Astrocyte (in vitro differentiated cells and primary cell): ENCODE measurements at regions not wholly inside any gene's neighbourhood (a gene's known extent, or its start where the extent isn't known, plus 50 kb on each side); places are given as distances from the start of the nearest gene placed in this dataset.

Experiments used
- DNase-seq: peaks from one replicate; pipeline ENCODE4 v3.0.0-alpha.2; 2010; ENCODE audit warnings: low read depth
- FAIRE-seq: peaks from 2 replicates; lab custom pipeline; 2011; peaks lifted over from hg19 to GRCh38; lab: Jason Lieb, UNC
- H2AFZ ChIP-seq: 2 replicates; pipeline ENCODE4 v1.6.0; 2012; ENCODE audit warnings: low read depth, low read length, inconsistent platforms
- H3K27ac ChIP-seq: 2 replicates; pipeline ENCODE4 v1.5.1; 2011; ENCODE audit warnings: low read depth, low read length, inconsistent platforms
- H3K27me3 ChIP-seq: 2 replicates; pipeline ENCODE4 v1.6.0; 2011; ENCODE audit warnings: low read length, inconsistent platforms; ENCODE audit not compliant: insufficient read depth
- H3K36me3 ChIP-seq: 2 replicates; pipeline ENCODE4 v1.5.1; 2011; ENCODE audit warnings: low read length, inconsistent platforms; ENCODE audit not compliant: insufficient read depth
- H3K4me1 ChIP-seq: 2 replicates; pipeline ENCODE4 v1.5.1; 2011; ENCODE audit warnings: low read length, inconsistent platforms; ENCODE audit not compliant: insufficient read depth
- H3K4me2 ChIP-seq: 2 replicates; pipeline ENCODE4 v1.6.0; 2012; ENCODE audit warnings: low read length, inconsistent platforms
- H3K4me3 ChIP-seq: 2 replicates; pipeline ENCODE4 v1.5.1; 2011; ENCODE audit warnings: low read depth, mild to moderate bottlenecking, low read length, inconsistent platforms; ENCODE audit not compliant: insufficient read depth
- H3K79me2 ChIP-seq: 2 replicates; pipeline ENCODE4 v1.6.0; 2012; ENCODE audit warnings: mild to moderate bottlenecking, low read length, inconsistent platforms; ENCODE audit not compliant: insufficient read depth
- H3K9ac ChIP-seq: 2 replicates; pipeline ENCODE4 v1.6.0; 2012; ENCODE audit warnings: mild to moderate bottlenecking, low read length, inconsistent platforms
- H3K9me3 ChIP-seq: 2 replicates; pipeline ENCODE4 v1.5.1; 2012; ENCODE audit warnings: low read depth, mild to moderate bottlenecking, low read length, inconsistent platforms; ENCODE audit not compliant: insufficient read depth
- H4K20me1 ChIP-seq: 2 replicates; pipeline ENCODE4 v1.6.0; 2012; ENCODE audit warnings: low read length, inconsistent platforms; ENCODE audit not compliant: insufficient read depth
- H3K27ac Mint-ChIP-seq: one replicate; pipeline ENCODE4 v1.8.0; 2021; ENCODE audit warnings: mild to moderate bottlenecking, mixed read lengths; ENCODE audit not compliant: unreplicated experiment
- H3K27me3 Mint-ChIP-seq: one replicate; pipeline ENCODE4 v1.8.0; 2021; ENCODE audit warnings: low read depth, mixed read lengths; ENCODE audit not compliant: unreplicated experiment
- H3K36me3 Mint-ChIP-seq: one replicate; pipeline ENCODE4 v1.8.0; 2021; ENCODE audit warnings: low read depth, mixed read lengths; ENCODE audit not compliant: unreplicated experiment
- H3K4me1 Mint-ChIP-seq: one replicate; pipeline ENCODE4 v1.8.0; 2021; ENCODE audit warnings: low read depth, mixed read lengths; ENCODE audit not compliant: unreplicated experiment
- H3K4me3 Mint-ChIP-seq: one replicate; pipeline ENCODE4 v1.8.0; 2021; ENCODE audit warnings: mild to moderate bottlenecking, moderate library complexity, mixed read lengths; ENCODE audit not compliant: unreplicated experiment
- H3K9me3 Mint-ChIP-seq: one replicate; pipeline ENCODE4 v1.8.0; 2021; ENCODE audit warnings: mild to moderate bottlenecking, mixed read lengths; ENCODE audit not compliant: unreplicated experiment
- EZH2 ChIP-seq: IDR thresholded peaks from 2 replicates; pipeline ENCODE4 v1.6.1; 2012; ENCODE audit warnings: mild to moderate bottlenecking, low read length, inconsistent platforms; ENCODE audit not compliant: insufficient read depth
- TF ChIP-seq, protein P1 (sequence below): IDR thresholded peaks from 2 replicates; pipeline ENCODE4 v1.5.1; 2011; ENCODE audit warnings: low read depth, mild to moderate bottlenecking, inconsistent platforms, low read length, moderate library complexity; ENCODE audit not compliant: insufficient read depth

DNA sequence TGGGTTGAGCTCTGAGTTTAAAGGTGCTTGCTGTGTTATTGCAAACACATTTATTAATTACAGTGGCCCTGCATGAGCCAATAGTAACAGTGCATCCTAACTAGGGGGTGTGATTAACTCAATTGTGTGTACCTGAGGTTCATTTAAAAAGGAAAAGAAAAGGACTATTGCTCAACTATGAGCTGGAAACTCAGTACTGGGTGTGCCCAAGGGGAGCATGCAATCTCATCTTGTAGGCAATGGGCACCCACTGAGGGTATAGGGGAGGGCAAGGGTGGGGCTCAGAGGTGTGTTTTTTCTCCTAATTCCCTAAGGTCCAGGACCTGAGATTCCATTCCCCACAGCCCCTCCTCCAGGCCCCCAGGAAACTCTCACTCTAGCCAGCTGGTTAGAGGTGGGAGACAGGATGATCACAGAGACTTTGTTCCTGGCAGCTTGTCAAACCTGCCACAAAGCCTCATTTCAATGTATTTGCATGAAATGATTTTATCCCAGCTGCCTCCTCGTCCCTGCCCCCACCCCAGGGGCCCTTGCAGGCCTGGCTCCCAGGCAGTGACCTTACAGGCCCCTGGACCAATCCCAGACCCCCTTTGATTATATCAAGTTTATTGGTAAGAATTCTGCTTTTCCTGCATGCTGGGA, 220.7 kb downstream of the TBC1D2B start:
- Histone ChIP-seq H3K79me2 (no peaks in the 10 kb centered on the region), H3K9ac (no peak overlapping the region), H3K27ac (no peak overlapping the region), H3K4me2 (no peak overlapping the region), H3K4me3 (no peak overlapping the region), H3K9me3 (no peaks in the 10 kb centered on the region), H3K4me1 (no peaks in the 10 kb centered on the region), H3K27me3 (peaks cover 20% of the 10 kb centered on the region), H2AFZ (no peak overlapping the region), H3K36me3 (no peaks in the 10 kb centered on the region), H4K20me1 (no peaks in the 10 kb centered on the region)
- peaks cover 3% of the 10 kb centered on the region for H3K4me1 Mint-ChIP-seq
- no peaks in the 10 kb centered on the region for H3K9me3 Mint-ChIP-seq
- no peak for DNase-seq
- no peak for FAIRE-seq
- H3K4me3 Mint-ChIP-seq, result no peak overlapping the region
- peaks cover 48% of the 10 kb centered on the region for H3K27me3 Mint-ChIP-seq
- TF ChIP-seq, protein P1, sequence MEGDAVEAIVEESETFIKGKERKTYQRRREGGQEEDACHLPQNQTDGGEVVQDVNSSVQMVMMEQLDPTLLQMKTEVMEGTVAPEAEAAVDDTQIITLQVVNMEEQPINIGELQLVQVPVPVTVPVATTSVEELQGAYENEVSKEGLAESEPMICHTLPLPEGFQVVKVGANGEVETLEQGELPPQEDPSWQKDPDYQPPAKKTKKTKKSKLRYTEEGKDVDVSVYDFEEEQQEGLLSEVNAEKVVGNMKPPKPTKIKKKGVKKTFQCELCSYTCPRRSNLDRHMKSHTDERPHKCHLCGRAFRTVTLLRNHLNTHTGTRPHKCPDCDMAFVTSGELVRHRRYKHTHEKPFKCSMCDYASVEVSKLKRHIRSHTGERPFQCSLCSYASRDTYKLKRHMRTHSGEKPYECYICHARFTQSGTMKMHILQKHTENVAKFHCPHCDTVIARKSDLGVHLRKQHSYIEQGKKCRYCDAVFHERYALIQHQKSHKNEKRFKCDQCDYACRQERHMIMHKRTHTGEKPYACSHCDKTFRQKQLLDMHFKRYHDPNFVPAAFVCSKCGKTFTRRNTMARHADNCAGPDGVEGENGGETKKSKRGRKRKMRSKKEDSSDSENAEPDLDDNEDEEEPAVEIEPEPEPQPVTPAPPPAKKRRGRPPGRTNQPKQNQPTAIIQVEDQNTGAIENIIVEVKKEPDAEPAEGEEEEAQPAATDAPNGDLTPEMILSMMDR, result no peak
- TF ChIP-seq EZH2, result no peak
- no peak overlapping the region for H3K27ac Mint-ChIP-seq
- H3K36me3 Mint-ChIP-seq, result no peaks in the 10 kb centered on the region

- Mint-ChIP-seq H3K9me3 (no peaks in the 10 kb centered on the region), H3K4me1 (peaks cover 3% of the 10 kb centered on the region), H3K4me3 (no peak overlapping the region), H3K36me3 (no peaks in the 10 kb centered on the region), H3K27me3 (peaks cover 54% of the 10 kb centered on the region), H3K27ac (no peak overlapping the region)
- H3K79me2 ChIP-seq, result no peaks in the 10 kb centered on the region
- no peaks in the 10 kb centered on the region for H3K4me1 ChIP-seq
- H3K36me3 ChIP-seq, result no peaks in the 10 kb centered on the region
- H2AFZ ChIP-seq, result no peak overlapping the region
- no peak overlapping the region for H3K27ac ChIP-seq
- no peaks in the 10 kb centered on the region for H4K20me1 ChIP-seq
- H3K4me3 ChIP-seq, result no peak overlapping the region
- no peaks in the 10 kb centered on the region for H3K9me3 ChIP-seq
- FAIRE-seq (no peak), DNase-seq (no peak)
- TF ChIP-seq EZH2, result no peak
- TF ChIP-seq, protein P1, result no peak
- peaks cover 22% of the 10 kb centered on the region for H3K27me3 ChIP-seq
- H3K4me2 ChIP-seq, result no peak overlapping the region
- H3K9ac ChIP-seq, result no peak overlapping the region
Observed at GRCh38 chr15:77855871-77856270, 221.6 kb downstream of the TBC1D2B start.

GRCh38 chr15:77854980-77855379, 222.3 kb upstream of the LINGO1 start:
- no peak overlapping the region for H3K9ac ChIP-seq
- no peak overlapping the region for H3K4me2 ChIP-seq
- no peaks in the 10 kb centered on the region for H3K36me3 ChIP-seq
- H3K27me3 Mint-ChIP-seq, result peaks cover 55% of the 10 kb centered on the region
- H3K36me3 Mint-ChIP-seq, result no peaks in the 10 kb centered on the region
- no peaks in the 10 kb centered on the region for H4K20me1 ChIP-seq
- H3K4me3 Mint-ChIP-seq, result no peak overlapping the region
- no peak overlapping the region for H3K4me3 ChIP-seq
- H3K9me3 Mint-ChIP-seq, result peaks cover 1% of the 10 kb centered on the region
- H3K27ac Mint-ChIP-seq, result no peak overlapping the region
- no peak for TF ChIP-seq EZH2
- TF ChIP-seq, protein P1, result no peak
- H3K79me2 ChIP-seq, result no peaks in the 10 kb centered on the region
- H3K4me1 ChIP-seq, result no peaks in the 10 kb centered on the region
- FAIRE-seq (no peak), DNase-seq (no peak)
- H3K9me3 ChIP-seq, result no peaks in the 10 kb centered on the region
- H2AFZ ChIP-seq, result no peak overlapping the region
- H3K27ac ChIP-seq, result no peak overlapping the region
- peaks cover 3% of the 10 kb centered on the region for H3K4me1 Mint-ChIP-seq
- H3K27me3 ChIP-seq, result peaks cover 22% of the 10 kb centered on the region
